H9 (cell line): ENCODE measurements at regions not wholly inside any gene's neighbourhood (a gene's known extent, or its start where the extent isn't known, plus 50 kb on each side); places are given as distances from the start of the nearest gene placed in this dataset.

ENCODE experiments used
- DNase-seq: peaks from one replicate; pipeline ENCODE4 v3.0.0-alpha.2; 2017
- H2AFZ ChIP-seq: one replicate; pipeline ENCODE4 v1.6.1; 2013; ENCODE audit warnings: mild to moderate bottlenecking, low read length, control low read depth, moderate library complexity
- H2AK5ac ChIP-seq: 2 replicates; pipeline ENCODE4 v1.6.1; 2013; ENCODE audit warnings: low read length, control low read depth, mixed read lengths; ENCODE audit not compliant: insufficient read length
- H2BK120ac ChIP-seq: one replicate; pipeline ENCODE4 v1.6.1; 2013; ENCODE audit warnings: low read depth, mild to moderate bottlenecking, low read length, control low read depth, inconsistent platforms; ENCODE audit not compliant: poor library complexity, severe bottlenecking
- H2BK12ac ChIP-seq: 2 replicates; pipeline ENCODE4 v1.6.1; 2013; ENCODE audit warnings: low read length, control low read depth, mixed read lengths, low read depth; ENCODE audit not compliant: insufficient read length
- H2BK15ac ChIP-seq: 2 replicates; pipeline ENCODE4 v1.6.1; 2013; ENCODE audit warnings: low read depth, low read length, control low read depth
- H2BK20ac ChIP-seq: one replicate; pipeline ENCODE4 v1.6.1; 2013; ENCODE audit warnings: low read depth, mild to moderate bottlenecking, low read length, control low read depth, inconsistent platforms; ENCODE audit not compliant: poor library complexity, severe bottlenecking
- H2BK5ac ChIP-seq: 2 replicates; pipeline ENCODE4 v1.6.1; 2013; ENCODE audit warnings: low read length, control low read depth, mixed read lengths; ENCODE audit not compliant: insufficient read length
- H3K14ac ChIP-seq: 2 replicates; pipeline ENCODE4 v1.6.1; 2013; ENCODE audit warnings: low read length, control low read depth; ENCODE audit not compliant: insufficient read depth
- H3K18ac ChIP-seq: 2 replicates; pipeline ENCODE4 v1.6.1; 2013; ENCODE audit warnings: low read depth, mild to moderate bottlenecking, mixed read lengths, low read length, control low read depth; ENCODE audit not compliant: insufficient read length
- H3K23ac ChIP-seq: 2 replicates; pipeline ENCODE4 v1.6.1; 2013; ENCODE audit warnings: low read length, control low read depth, mixed read lengths, low read depth; ENCODE audit not compliant: insufficient read length
- H3K23me2 ChIP-seq: 2 replicates; pipeline ENCODE4 v1.6.1; 2013; ENCODE audit warnings: low read depth, mild to moderate bottlenecking, mixed read lengths, low read length, control low read depth; ENCODE audit not compliant: insufficient read length, poor library complexity, severe bottlenecking
- H3K27ac ChIP-seq: 2 replicates; pipeline ENCODE4 v1.5.1; 2013; ENCODE audit warnings: low read length, control low read depth, mixed read lengths, low read depth; ENCODE audit not compliant: insufficient read length
- H3K27me3 ChIP-seq: 2 replicates; pipeline ENCODE4 v1.6.1; 2013; ENCODE audit warnings: low read length, control low read depth, inconsistent platforms; ENCODE audit not compliant: insufficient read depth
- H3K4ac ChIP-seq: 2 replicates; pipeline ENCODE4 v1.6.1; 2013; ENCODE audit warnings: low read depth, mild to moderate bottlenecking, control low read depth, inconsistent platforms, low read length, moderate library complexity
- H3K4me1 ChIP-seq: 2 replicates; pipeline ENCODE4 v1.6.1; 2013; ENCODE audit warnings: low read length, control low read depth, inconsistent platforms; ENCODE audit not compliant: insufficient read depth
- H3K4me2 ChIP-seq: 2 replicates; pipeline ENCODE4 v1.6.1; 2013; ENCODE audit warnings: low read length, control low read depth, mixed read lengths; ENCODE audit not compliant: insufficient read length, insufficient read depth
- H3K56ac ChIP-seq: 2 replicates; pipeline ENCODE4 v1.6.1; 2013; ENCODE audit warnings: low read depth, mild to moderate bottlenecking, mixed read lengths, low read length, control low read depth; ENCODE audit not compliant: insufficient read length
- H3K79me1 ChIP-seq: 2 replicates; pipeline ENCODE4 v1.6.1; 2013; ENCODE audit warnings: low read depth, mild to moderate bottlenecking, moderate library complexity, low read length, control low read depth, inconsistent platforms; ENCODE audit not compliant: insufficient read depth, poor library complexity, severe bottlenecking
- H3K79me2 ChIP-seq: 2 replicates; pipeline ENCODE4 v1.6.1; 2013; ENCODE audit warnings: low read length, control low read depth, inconsistent platforms; ENCODE audit not compliant: insufficient read depth
- H3K9ac ChIP-seq: 2 replicates; pipeline ENCODE4 v1.6.1; 2013; ENCODE audit warnings: low read length, control low read depth, mixed read lengths; ENCODE audit not compliant: insufficient read length; ENCODE audit errors: extremely low read depth
- H3K9me3 ChIP-seq: one replicate; pipeline ENCODE4 v1.6.1; 2013; ENCODE audit warnings: low read depth, low read length, inconsistent platforms; ENCODE audit not compliant: control insufficient read depth
- H3T11ph ChIP-seq: one replicate; pipeline ENCODE4 v1.6.1; 2013; ENCODE audit warnings: mild to moderate bottlenecking, low read length, control low read depth, inconsistent platforms
- H4K20me1 ChIP-seq: one replicate; pipeline ENCODE4 v1.6.1; 2013; ENCODE audit not compliant: control insufficient read depth, insufficient read length, insufficient read depth
- H4K5ac ChIP-seq: 2 replicates; pipeline ENCODE4 v1.6.1; 2013; ENCODE audit warnings: low read depth, mild to moderate bottlenecking, mixed read lengths, low read length, control low read depth; ENCODE audit not compliant: insufficient read length
- H4K8ac ChIP-seq: replicated peaks from 2 replicates; pipeline ENCODE4 v1.6.1; 2013; ENCODE audit warnings: low read length, control low read depth, mixed read lengths, low read depth; ENCODE audit not compliant: insufficient read length
- H4K91ac ChIP-seq: 2 replicates; pipeline ENCODE4 v1.6.1; 2013; ENCODE audit warnings: low read depth, mild to moderate bottlenecking, moderate library complexity, mixed read lengths, low read length, control low read depth; ENCODE audit not compliant: insufficient read length
- H3K27ac Mint-ChIP-seq, 3 experiments: 2 replicates in 2 of 3; 3 replicates in 1 of 3; pipeline ENCODE4 v1.8.0; 2020 to 2021; ENCODE audit warnings: mixed read lengths in 3 of 3, mild to moderate bottlenecking in 1 of 3, moderate library complexity in 1 of 3
- H3K27me3 Mint-ChIP-seq: 2 replicates; pipeline ENCODE4 v1.8.0; 2021; ENCODE audit warnings: low read depth, mild to moderate bottlenecking, moderate library complexity, mixed read lengths
- H3K36me3 Mint-ChIP-seq, 3 experiments: 2 replicates in 2 of 3; 3 replicates in 1 of 3; pipeline ENCODE4 v1.8.0; 2020 to 2021; ENCODE audit warnings: low read depth in 3 of 3, mixed read lengths in 3 of 3; ENCODE audit not compliant: insufficient read depth in 1 of 3
- H3K4me1 Mint-ChIP-seq, 2 experiments: 2 replicates each; pipeline ENCODE4 v1.8.0; 2020; ENCODE audit warnings: mixed read lengths in 2 of 2
- H3K4me3 Mint-ChIP-seq, 2 experiments: 2 replicates in 1 of 2; 3 replicates in 1 of 2; pipeline ENCODE4 v1.8.0; 2020 to 2021; ENCODE audit warnings: mild to moderate bottlenecking in 2 of 2, mixed read lengths in 2 of 2, moderate library complexity in 1 of 2
- H3K9me3 Mint-ChIP-seq, 2 experiments: 2 replicates in 1 of 2; 3 replicates in 1 of 2; pipeline ENCODE4 v1.8.0; 2020; ENCODE audit warnings: mild to moderate bottlenecking in 2 of 2, mixed read lengths in 2 of 2, moderate library complexity in 1 of 2
- CTCF ChIP-seq: fragments of 200-600 bp; sonication (generic); conservative IDR thresholded peaks from 3 replicates; pipeline ENCODE4 v1.8.0; 2021; ENCODE audit warnings: antibody characterized with exemption, mild to moderate bottlenecking
- WGBS: extraction: QIAGEN DNeasy Blood & Tissue Kit; methylation state at CpG from one replicate; pipeline ENCODE4 v1.1.7; 2013; ENCODE audit warnings: missing lambda C conversion rate, low lambda C conversion rate, mixed read lengths; ENCODE audit not compliant: insufficient read length; ENCODE audit errors: extremely low coverage; 5-methylcytosine and 5-hydroxymethylcytosine counted together

GRCh38 chr10:61320257-61320587 lies 133.0 kb downstream of the TMEM26 start:
- no peak for TF ChIP-seq CTCF
- H4K8ac ChIP-seq, result no peak overlapping the region
- no peaks in the 10 kb centered on the region for H3K4me1 ChIP-seq
- H3K9ac ChIP-seq, result no peak overlapping the region
- no peak overlapping the region for H3K27ac Mint-ChIP-seq
- H3K79me2 ChIP-seq, result no peaks in the 10 kb centered on the region
- H2BK20ac ChIP-seq, result no peak overlapping the region
- no peaks in the 10 kb centered on the region for H3K79me1 ChIP-seq
- no peak overlapping the region for H3K4ac ChIP-seq
- no peak overlapping the region for H3T11ph ChIP-seq
- no peak overlapping the region for H4K5ac ChIP-seq
- no peak overlapping the region for H3K56ac ChIP-seq
- H2BK120ac ChIP-seq, result no peak overlapping the region
- H3K23me2 ChIP-seq, result no peaks in the 10 kb centered on the region
- H3K18ac ChIP-seq, result no peak overlapping the region
- H3K27me3 Mint-ChIP-seq, result no peaks in the 10 kb centered on the region
- no CpG with 5 or more reads among the region's 5 CpGs for WGBS
- no peak overlapping the region for H2BK12ac ChIP-seq
- no peaks in the 10 kb centered on the region for H3K9me3 ChIP-seq
- no peaks in the 10 kb centered on the region for H4K20me1 ChIP-seq
- H3K36me3 Mint-ChIP-seq, result no peaks in the 10 kb centered on the region
- no peaks in the 10 kb centered on the region for H3K4me1 Mint-ChIP-seq
- no peak overlapping the region for H2BK15ac ChIP-seq
- H3K23ac ChIP-seq, result no peak overlapping the region
- no peak overlapping the region for H3K4me2 ChIP-seq
- H2AK5ac ChIP-seq, result no peak overlapping the region
- no peaks in the 10 kb centered on the region for H3K27me3 ChIP-seq
- H3K4me3 Mint-ChIP-seq, result no peak overlapping the region
- no peak overlapping the region for H2AFZ ChIP-seq
- H3K14ac ChIP-seq, result no peak overlapping the region
- H4K91ac ChIP-seq, result no peak overlapping the region
- no peak for DNase-seq
- H3K9me3 Mint-ChIP-seq, result no peaks in the 10 kb centered on the region
- no peak overlapping the region for H2BK5ac ChIP-seq
- H3K27ac ChIP-seq, result no peak overlapping the region
